ENCODE measurements at regions not wholly inside any gene's neighbourhood (a gene's known extent, or its start where the extent isn't known, plus 50 kb on each side); places are given as distances from the start of the nearest gene placed in this dataset.

DNA sequence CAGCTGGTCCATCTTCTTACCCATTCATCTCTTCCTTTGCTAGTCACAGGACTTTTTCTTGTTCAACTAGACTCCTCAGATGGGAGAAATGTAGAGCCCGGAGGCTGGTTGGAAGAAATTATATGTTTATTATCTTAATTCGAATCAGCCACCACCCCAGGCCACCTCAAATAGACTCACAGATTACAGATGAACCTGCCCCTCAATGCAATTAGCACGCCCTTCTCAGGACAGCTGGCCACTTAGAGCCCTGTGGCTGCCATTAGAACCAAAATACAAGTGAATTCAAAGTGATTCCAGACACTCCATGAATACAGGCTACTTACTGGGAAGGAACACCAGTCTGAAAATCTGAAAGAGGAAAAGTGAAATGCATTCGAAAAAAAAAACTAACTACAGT, 176.4 kb downstream of the MAFB start:
- TF ChIP-seq, protein P1, sequence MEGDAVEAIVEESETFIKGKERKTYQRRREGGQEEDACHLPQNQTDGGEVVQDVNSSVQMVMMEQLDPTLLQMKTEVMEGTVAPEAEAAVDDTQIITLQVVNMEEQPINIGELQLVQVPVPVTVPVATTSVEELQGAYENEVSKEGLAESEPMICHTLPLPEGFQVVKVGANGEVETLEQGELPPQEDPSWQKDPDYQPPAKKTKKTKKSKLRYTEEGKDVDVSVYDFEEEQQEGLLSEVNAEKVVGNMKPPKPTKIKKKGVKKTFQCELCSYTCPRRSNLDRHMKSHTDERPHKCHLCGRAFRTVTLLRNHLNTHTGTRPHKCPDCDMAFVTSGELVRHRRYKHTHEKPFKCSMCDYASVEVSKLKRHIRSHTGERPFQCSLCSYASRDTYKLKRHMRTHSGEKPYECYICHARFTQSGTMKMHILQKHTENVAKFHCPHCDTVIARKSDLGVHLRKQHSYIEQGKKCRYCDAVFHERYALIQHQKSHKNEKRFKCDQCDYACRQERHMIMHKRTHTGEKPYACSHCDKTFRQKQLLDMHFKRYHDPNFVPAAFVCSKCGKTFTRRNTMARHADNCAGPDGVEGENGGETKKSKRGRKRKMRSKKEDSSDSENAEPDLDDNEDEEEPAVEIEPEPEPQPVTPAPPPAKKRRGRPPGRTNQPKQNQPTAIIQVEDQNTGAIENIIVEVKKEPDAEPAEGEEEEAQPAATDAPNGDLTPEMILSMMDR (IDR thresholded peaks at IDR 0.05; ENCODE audit: extremely low read depth, missing control alignments): no peak
- no peak for DNase-seq (ENCODE audit: low spot score)

DNA sequence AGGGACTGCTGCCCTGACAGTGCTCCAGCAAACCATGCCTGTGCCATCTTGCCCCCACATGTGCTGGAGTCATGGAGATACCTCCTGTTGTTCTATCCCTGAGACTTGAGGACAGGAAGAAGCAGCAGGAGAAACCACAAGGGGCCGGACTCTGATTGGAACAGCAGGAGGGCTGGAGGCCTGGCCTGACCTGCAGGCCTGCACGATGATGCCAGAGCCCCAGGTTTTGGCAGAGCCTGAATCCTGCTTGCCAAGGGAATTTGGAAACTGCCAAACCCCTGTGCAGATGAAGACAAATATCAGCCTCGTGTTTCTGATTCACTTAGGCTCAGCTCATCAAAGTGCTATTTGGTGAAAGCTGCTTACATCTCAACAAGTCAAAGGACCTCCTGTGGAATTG, 177.6 kb downstream of the MAFB start:
- TF ChIP-seq, protein P1 (IDR thresholded peaks at IDR 0.05; ENCODE audit: extremely low read depth, missing control alignments): no peak
- no peak for DNase-seq (ENCODE audit: low spot score)

DNA sequence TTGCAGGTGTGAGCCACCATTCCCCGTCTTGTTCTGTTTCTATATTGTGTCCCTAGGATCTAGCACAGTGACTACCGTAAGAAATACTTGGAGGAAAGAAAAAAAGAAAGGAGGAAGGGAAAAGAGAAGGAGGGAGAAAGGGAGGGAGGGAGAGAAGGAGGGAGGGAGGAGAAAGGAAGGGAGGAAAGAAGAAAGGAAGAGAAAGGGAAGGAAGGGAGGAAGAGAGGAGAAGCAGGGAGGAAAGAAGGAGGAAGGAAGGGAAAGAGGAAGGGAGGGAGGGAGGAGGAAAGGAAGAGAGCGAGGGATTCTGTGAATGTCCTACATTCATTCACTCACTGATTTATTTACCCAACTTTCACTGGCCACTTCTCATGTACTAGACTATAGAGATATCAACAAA, 178.4 kb downstream of the MAFB start:
- no peak for DNase-seq (ENCODE audit: low spot score)
- TF ChIP-seq, protein P1 (IDR thresholded peaks at IDR 0.05; ENCODE audit: extremely low read depth, missing control alignments): no peak

DNA sequence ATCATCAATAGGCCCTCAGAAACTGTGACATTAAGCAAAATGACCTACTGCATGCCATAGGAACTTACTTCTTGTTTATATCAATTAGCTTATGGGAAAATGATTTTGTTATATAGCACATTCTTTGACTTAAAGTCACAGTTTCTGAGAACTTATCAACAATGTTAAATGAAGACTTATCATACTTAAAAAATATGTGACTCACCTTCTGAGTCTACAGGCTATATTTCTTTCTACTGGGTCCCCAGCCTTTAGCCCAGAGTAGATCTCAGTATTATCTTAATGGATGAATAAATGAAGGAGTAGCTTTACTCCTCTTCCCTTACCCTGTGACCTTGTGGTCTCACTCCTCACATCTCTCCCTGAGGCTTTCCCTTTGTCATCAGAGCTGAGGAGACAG, 180.2 kb downstream of the MAFB start:
- TF ChIP-seq, protein P1 (IDR thresholded peaks at IDR 0.05; ENCODE audit: extremely low read depth, missing control alignments): no peak
- DNase-seq (ENCODE audit: low spot score): no peak

DNA sequence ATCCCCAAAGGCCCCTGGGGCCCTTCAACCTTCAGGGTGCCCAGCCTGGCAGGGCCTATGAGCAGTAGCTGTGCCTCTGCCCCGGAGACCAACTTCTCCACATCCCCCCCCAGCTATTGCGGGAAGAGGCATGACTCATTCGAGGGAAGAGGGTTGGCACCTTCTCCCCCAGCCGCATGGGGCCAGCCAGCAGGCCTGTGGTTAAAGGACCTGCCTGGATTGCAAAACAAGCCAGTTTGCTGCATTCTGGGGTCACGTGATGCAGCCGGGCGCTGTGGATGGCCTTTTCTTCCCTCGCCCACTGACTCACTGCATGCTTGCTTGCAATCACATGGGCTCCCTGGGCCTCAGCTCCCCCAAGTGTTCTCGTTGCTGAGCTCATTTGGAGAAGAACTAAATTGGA, 182.5 kb downstream of the MAFB start:
- no peak for DNase-seq (ENCODE audit: low spot score)
- TF ChIP-seq, protein P1 (IDR thresholded peaks at IDR 0.05; ENCODE audit: extremely low read depth, missing control alignments): no peak

DNA sequence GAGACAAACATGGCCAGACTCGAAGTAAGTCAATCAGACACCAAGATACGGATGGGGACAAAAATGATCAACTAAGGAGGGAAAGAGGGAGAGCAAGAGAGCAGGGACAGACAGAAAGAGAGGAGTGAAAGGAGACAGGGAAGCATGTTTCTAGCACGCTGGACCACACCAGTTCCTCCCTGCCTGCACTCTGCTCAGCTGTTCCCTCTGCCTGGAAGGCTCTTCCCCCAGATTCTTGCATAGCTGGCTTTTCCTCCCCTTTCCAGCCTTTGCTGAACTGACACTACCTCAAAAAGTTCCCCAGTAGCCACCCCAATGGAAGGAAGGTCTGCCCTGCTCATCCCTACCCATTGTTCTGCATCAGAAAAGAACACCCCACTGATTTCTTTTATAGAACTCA, 185.9 kb downstream of the MAFB start:
- TF ChIP-seq, protein P1 (IDR thresholded peaks at IDR 0.05; ENCODE audit: extremely low read depth, missing control alignments): no peak
- no peak for DNase-seq (ENCODE audit: low spot score)

DNA sequence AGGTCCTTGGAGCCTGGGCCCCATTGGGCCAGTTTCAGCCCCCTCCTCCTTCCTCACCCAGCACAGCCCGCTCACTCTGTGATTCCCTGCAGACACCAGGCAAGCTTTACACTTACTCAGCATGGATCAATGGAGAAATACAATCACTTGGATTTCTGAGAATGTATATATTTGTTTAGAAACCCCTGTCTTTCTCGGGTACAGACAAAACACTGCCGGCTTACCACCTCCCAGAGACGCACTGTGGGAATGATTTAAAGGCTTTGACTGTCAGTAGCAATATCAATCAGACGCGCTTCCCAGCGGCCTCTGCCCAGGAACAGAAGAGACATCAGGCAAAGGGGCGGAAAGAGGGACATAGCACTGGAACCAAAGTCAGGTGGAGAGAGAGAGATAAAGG, 186.5 kb downstream of the MAFB start:
- no peak for DNase-seq (ENCODE audit: low spot score)
- TF ChIP-seq, protein P1 (IDR thresholded peaks at IDR 0.05; ENCODE audit: extremely low read depth, missing control alignments): no peak
